Suprapubic skin (tissue), 4 donors: ENCODE measurements at regions not wholly inside any gene's neighbourhood (a gene's known extent, or its start where the extent isn't known, plus 50 kb on each side); places are given as distances from the start of the nearest gene placed in this dataset.

Experiments
- DNase-seq, 2 donors: peaks; one replicate each; pipeline ENCODE4 v3.0.0-alpha.2; 2019; ENCODE audit warnings: low spot score in 2 of 2
- H3K27ac ChIP-seq: fragments of 200-600 bp; sonication (generic); one replicate; pipeline ENCODE4 v1.5.1; 2019
- H3K27me3 ChIP-seq: fragments of 200-600 bp; sonication (generic); one replicate; pipeline ENCODE4 v1.5.1; 2019
- H3K36me3 ChIP-seq: fragments of 200-600 bp; sonication (generic); one replicate; pipeline ENCODE4 v1.5.1; 2019
- H3K4me1 ChIP-seq: fragments of 200-600 bp; sonication (generic); one replicate; pipeline ENCODE4 v1.5.1; 2019
- H3K4me3 ChIP-seq: fragments of 200-600 bp; sonication (generic); one replicate; pipeline ENCODE4 v1.5.1; 2019; ENCODE audit warnings: mild to moderate bottlenecking
- H3K9me3 ChIP-seq: fragments of 200-600 bp; sonication (generic); one replicate; pipeline ENCODE4 v1.5.1; 2019
- EP300 ChIP-seq: sonication (generic); formaldehyde crosslinking; IDR thresholded peaks from one replicate; pipeline ENCODE4 v1.6.1; 2017; ENCODE audit warnings: antibody characterized with exemption
- POLR2A ChIP-seq, 2 donors: fragments of 450-650 bp; IDR thresholded peaks; one replicate each; pipeline ENCODE4 v1.6.1; 2017; ENCODE audit warnings: antibody characterized with exemption in 2 of 2, mild to moderate bottlenecking in 2 of 2, moderate library complexity in 2 of 2
- POLR2AphosphoS5 ChIP-seq, 3 donors: sonication (generic); formaldehyde crosslinking; IDR thresholded peaks; one replicate each; pipeline ENCODE4 v1.6.1; 2017; ENCODE audit warnings: antibody characterized with exemption in 3 of 3
- WGBS: methylation state at CpG from one replicate; pipeline ENCODE4 v1.1.5; 2018; 5-methylcytosine and 5-hydroxymethylcytosine counted together
- TF ChIP-seq, protein P1 (sequence below), 2 donors: fragments of 200-600 bp in 1 of 2; fragments of 450-650 bp in 1 of 2; sonication (generic) in 1 of 2; IDR thresholded peaks; one replicate each; pipeline ENCODE4 v1.5.1; 2016 to 2019; ENCODE audit warnings: antibody characterized with exemption in 2 of 2, mild to moderate bottlenecking in 1 of 2, moderate library complexity in 1 of 2

DNA sequence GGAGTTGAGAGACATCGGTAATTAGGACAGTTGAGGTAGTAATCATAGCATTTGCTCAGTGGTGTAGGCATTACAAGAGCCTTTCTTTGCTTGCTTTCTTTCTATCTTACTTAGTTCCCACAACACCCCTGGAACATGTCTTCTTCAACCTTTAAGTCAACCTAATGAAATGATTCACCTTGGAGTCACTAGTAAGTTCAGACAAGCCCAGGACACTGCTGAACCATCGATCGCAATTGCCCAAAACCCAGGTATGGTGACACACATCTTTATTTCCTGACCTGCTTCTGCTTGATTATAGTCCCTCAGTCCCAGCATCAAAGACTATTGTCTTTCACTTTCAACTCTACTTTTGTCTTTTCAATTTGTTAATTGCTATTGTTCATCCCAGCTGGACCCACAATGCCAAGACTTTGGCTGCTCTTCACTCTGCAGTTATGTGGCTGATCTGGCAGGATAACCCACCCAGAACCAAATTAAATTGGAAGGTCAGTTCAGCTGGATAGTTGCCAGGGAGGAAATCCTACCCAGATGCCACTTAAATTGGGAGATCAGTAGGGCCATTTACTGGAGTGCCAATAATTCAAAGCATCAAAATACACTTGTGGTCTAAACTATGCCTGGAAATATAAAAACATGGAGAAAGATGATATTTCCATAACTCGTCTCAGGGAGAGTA is 272.9 kb downstream of the RWDD3 start:
- no peaks in the 10 kb centered on the region for H3K9me3 ChIP-seq
- H3K4me3 ChIP-seq: no peak overlapping the region
- WGBS: 85% methylated on average over 4 of the region's 4 CpGs
- no peaks in the 10 kb centered on the region for H3K36me3 ChIP-seq
- no peak for DNase-seq
- no peaks in the 10 kb centered on the region for H3K4me1 ChIP-seq
- no peaks in the 10 kb centered on the region for H3K27me3 ChIP-seq
- no peak overlapping the region for H3K27ac ChIP-seq
- no peak for TF ChIP-seq POLR2A (IDR thresholded peaks at IDR 0.05)
- no peak for TF ChIP-seq POLR2AphosphoS5 (IDR thresholded peaks at IDR 0.05)
- TF ChIP-seq, protein P1, sequence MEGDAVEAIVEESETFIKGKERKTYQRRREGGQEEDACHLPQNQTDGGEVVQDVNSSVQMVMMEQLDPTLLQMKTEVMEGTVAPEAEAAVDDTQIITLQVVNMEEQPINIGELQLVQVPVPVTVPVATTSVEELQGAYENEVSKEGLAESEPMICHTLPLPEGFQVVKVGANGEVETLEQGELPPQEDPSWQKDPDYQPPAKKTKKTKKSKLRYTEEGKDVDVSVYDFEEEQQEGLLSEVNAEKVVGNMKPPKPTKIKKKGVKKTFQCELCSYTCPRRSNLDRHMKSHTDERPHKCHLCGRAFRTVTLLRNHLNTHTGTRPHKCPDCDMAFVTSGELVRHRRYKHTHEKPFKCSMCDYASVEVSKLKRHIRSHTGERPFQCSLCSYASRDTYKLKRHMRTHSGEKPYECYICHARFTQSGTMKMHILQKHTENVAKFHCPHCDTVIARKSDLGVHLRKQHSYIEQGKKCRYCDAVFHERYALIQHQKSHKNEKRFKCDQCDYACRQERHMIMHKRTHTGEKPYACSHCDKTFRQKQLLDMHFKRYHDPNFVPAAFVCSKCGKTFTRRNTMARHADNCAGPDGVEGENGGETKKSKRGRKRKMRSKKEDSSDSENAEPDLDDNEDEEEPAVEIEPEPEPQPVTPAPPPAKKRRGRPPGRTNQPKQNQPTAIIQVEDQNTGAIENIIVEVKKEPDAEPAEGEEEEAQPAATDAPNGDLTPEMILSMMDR (IDR thresholded peaks at IDR 0.05): no peak
- TF ChIP-seq EP300: no peak

DNA sequence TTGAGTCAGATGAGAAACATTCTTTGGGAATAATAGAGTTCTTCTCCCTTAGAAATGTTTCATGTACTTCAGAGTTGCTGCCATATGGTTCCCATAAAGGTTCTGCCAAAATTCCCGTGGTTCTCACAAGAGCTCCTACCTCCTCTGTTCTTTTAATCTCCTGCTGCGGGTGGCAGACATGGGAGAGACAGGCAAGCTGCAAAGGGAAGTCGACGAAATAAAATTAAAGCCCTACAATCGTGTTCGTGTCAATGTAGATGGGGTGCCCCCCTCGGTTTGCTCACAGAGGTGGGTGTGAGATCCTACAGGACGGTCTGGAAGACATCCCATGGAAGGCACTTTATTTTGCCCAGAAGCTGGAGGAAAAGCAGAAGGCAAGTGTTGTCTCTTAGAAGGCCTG is 276.0 kb downstream of the RWDD3 start:
- Histone ChIP-seq H3K9me3 (no peaks in the 10 kb centered on the region), H3K27ac (no peak overlapping the region), H3K36me3 (no peaks in the 10 kb centered on the region), H3K4me1 (peaks cover 3% of the 10 kb centered on the region), H3K4me3 (no peak overlapping the region), H3K27me3 (no peaks in the 10 kb centered on the region)
- no peak for DNase-seq
- WGBS: 60% methylated on average over 8 of the region's 8 CpGs
- TF ChIP-seq POLR2A (IDR thresholded peaks at IDR 0.05): no peak
- no peak for TF ChIP-seq EP300

DNA sequence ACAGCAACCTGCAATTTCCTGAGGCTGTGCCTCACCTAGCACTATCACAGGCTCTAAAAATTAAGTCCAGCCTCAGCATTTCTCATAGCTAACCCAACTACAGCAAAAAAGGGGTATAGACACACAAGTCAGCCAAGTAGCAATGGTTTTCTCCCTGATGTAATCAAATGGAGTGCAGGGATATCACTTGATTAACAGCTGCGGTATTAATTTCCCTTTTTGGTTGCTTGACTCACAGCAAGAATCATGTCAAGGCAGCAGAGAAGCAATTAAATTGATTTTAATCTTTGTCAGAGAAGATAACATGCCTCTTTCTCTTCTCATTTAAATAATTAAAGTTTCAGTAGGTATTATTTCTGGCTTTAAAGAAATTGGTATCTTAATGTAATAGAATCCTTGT is 278.9 kb downstream of the RWDD3 start:
- H3K9me3 ChIP-seq: peaks cover 3% of the 10 kb centered on the region
- WGBS: 40% methylated on average over 1 of the region's 1 CpG
- H3K4me1 ChIP-seq: peaks cover 3% of the 10 kb centered on the region
- H3K4me3 ChIP-seq: no peak overlapping the region
- H3K27me3 ChIP-seq: no peaks in the 10 kb centered on the region
- no peak for DNase-seq
- H3K36me3 ChIP-seq: no peaks in the 10 kb centered on the region
- TF ChIP-seq POLR2AphosphoS5 (IDR thresholded peaks at IDR 0.05) (no peak), POLR2A (IDR thresholded peaks at IDR 0.05) (no peak), EP300 (no peak)
- TF ChIP-seq, protein P1 (IDR thresholded peaks at IDR 0.05): no peak
- no peak overlapping the region for H3K27ac ChIP-seq

DNA sequence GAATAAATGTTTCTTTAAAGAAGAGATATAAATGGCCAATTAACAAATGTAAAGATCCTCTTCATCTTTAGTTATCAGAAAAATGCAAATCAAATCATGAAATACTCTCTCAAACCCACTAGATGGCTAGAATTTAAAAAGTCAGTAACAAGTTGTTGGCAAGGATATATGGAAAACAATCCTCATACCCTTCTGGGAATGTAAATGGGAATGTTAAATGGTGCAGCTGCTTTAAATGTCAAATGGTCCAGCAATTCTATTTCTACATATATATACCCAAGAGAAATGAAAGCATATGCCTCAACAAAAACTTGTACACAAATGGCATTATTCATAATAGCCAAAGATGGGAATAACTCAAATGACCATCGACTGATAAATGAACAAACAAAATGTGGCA is 283.5 kb downstream of the RWDD3 start:
- Histone ChIP-seq H3K4me1 (peaks cover 3% of the 10 kb centered on the region), H3K27ac (no peak overlapping the region), H3K27me3 (no peaks in the 10 kb centered on the region), H3K36me3 (no peaks in the 10 kb centered on the region), H3K9me3 (peaks cover 3% of the 10 kb centered on the region), H3K4me3 (no peak overlapping the region)
- 69% methylated on average over 1 of the region's 1 CpG for WGBS
- DNase-seq: no peak
- TF ChIP-seq POLR2AphosphoS5 (IDR thresholded peaks at IDR 0.05) (no peak), EP300 (no peak), POLR2A (IDR thresholded peaks at IDR 0.05) (no peak)
- TF ChIP-seq, protein P1 (IDR thresholded peaks at IDR 0.05): no peak

DNA sequence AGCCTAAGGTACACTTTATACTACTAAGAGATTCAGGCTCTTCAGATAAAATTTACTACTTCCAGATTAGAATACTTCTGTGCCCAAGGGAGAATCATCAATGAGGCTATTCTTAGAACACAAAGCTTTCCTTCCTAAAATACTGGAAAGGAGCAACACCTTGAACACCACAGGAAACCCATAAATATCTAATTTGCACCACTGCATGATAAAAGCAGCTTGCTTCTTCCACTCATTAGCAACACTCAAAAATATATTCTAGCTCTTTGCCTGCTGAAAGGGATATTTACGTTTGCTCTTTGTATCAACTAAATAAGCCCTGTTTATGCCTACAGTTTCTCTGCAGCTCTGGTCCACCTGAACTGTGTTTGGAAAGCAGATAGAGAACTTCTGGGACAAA is 284.3 kb downstream of the RWDD3 start:
- Histone ChIP-seq H3K36me3 (no peaks in the 10 kb centered on the region), H3K4me1 (no peaks in the 10 kb centered on the region), H3K9me3 (peaks cover 9% of the 10 kb centered on the region), H3K27ac (no peak overlapping the region), H3K4me3 (no peak overlapping the region), H3K27me3 (no peaks in the 10 kb centered on the region)
- DNase-seq: no peak
- TF ChIP-seq POLR2A (IDR thresholded peaks at IDR 0.05): no peak
- TF ChIP-seq, protein P1 (IDR thresholded peaks at IDR 0.05): no peak
- no peak for TF ChIP-seq POLR2AphosphoS5 (IDR thresholded peaks at IDR 0.05)
- TF ChIP-seq EP300: no peak
- 21% methylated on average over 1 of the region's 1 CpG for WGBS

DNA sequence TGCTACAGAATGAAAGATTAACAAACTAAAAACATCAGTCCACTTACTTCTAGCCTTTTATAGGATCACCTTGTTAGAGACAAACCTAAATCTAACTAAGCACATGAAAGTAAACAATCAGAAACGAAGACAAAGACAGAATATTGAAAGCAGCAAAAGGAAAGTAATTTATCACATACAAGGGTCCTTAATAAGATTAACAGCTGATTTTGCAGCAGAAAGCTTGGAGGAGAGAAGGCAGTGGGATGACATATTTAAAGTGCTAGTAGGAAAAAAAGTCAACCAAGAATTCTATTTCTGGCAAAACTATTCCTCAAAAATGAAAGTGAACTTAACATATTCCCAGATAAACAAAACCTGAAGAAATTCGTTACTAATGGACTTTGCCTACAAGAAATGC is 286.4 kb downstream of the RWDD3 start:
- Histone ChIP-seq H3K9me3 (peaks cover 10% of the 10 kb centered on the region), H3K27me3 (no peaks in the 10 kb centered on the region), H3K36me3 (no peaks in the 10 kb centered on the region), H3K4me3 (no peak overlapping the region), H3K27ac (no peak overlapping the region), H3K4me1 (no peaks in the 10 kb centered on the region)
- 79% methylated on average over 2 of the region's 2 CpGs for WGBS
- no peak for DNase-seq
- TF ChIP-seq POLR2A (IDR thresholded peaks at IDR 0.05): no peak
- no peak for TF ChIP-seq POLR2AphosphoS5 (IDR thresholded peaks at IDR 0.05)
- TF ChIP-seq EP300: no peak
- TF ChIP-seq, protein P1 (IDR thresholded peaks at IDR 0.05): no peak
